ENCODE measurements at regions not wholly inside any gene's neighbourhood (a gene's known extent, or its start where the extent isn't known, plus 50 kb on each side); places are given as distances from the start of the nearest gene placed in this dataset.

DNA sequence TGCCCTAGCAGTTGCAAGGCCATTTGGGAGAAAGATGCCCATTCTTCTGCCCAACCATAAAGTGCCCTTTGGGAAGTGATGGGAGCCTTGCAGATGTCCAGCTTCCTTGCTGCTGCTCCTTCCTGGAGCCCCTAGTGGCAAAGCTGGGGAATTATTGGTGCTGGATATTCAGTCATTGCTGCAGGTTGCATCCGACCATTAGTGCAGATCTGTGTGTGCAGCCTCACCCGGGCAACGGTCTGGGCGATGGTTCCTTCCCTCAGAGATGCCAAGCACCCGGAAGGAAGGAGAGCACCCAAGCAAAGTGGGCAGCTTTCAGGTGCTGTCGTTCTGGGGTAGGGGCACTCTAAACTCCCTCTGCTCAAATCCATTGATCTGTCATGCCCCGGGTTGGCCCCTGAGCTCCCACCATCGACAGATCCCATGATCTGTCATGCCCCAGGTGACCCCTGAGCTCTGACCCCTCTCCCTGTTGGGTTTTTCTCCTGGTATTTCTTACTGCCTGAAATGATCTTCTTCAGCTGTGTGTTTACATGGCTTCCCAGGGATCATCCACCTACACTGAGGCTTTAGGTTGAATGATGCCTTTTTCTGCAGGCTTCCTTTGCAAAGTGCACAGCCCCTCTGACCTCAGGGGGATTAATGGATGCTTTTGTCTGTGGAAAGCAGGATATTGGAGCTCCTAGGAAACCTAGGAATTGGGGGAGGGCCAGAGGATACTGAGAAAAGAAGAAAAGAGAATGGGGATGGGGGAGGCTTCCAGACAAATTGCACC lies 467.5 kb downstream of the PTPRU start:
- H3K4me1 ChIP-seq = peaks cover 8% of the 10 kb centered on the region
- TF ChIP-seq, protein P1, sequence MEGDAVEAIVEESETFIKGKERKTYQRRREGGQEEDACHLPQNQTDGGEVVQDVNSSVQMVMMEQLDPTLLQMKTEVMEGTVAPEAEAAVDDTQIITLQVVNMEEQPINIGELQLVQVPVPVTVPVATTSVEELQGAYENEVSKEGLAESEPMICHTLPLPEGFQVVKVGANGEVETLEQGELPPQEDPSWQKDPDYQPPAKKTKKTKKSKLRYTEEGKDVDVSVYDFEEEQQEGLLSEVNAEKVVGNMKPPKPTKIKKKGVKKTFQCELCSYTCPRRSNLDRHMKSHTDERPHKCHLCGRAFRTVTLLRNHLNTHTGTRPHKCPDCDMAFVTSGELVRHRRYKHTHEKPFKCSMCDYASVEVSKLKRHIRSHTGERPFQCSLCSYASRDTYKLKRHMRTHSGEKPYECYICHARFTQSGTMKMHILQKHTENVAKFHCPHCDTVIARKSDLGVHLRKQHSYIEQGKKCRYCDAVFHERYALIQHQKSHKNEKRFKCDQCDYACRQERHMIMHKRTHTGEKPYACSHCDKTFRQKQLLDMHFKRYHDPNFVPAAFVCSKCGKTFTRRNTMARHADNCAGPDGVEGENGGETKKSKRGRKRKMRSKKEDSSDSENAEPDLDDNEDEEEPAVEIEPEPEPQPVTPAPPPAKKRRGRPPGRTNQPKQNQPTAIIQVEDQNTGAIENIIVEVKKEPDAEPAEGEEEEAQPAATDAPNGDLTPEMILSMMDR (IDR thresholded peaks at IDR 0.05; ENCODE audit: low read depth, low read length) = peak; percentile 75
- no peaks in the 10 kb centered on the region for H3K9me3 ChIP-seq
- no peaks in the 10 kb centered on the region for H3K36me3 ChIP-seq
- no peaks in the 10 kb centered on the region for H3K27me3 ChIP-seq
- peak; percentile 40 for DNase-seq
- H3K4me3 ChIP-seq (ENCODE audit: low read depth, low read length) = no peak overlapping the region

DNA sequence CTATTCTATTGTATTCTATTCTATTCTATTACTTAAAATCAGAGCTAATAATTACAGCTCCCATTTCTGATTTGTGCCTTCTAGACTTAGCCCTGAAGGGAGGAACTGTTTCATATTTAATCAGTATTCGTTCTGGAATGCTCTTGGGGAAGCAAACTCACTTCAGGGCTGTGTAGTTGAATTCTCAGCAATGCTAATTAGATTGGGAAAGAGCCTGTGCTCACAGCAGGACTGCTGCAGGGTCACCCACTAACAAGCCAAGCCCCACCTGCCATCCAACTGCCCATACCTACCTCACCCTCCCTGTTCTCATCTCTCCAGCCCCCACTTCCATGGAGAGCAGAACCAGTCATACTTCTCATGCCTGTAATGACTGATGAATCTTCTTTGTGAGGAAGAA lies 464.2 kb downstream of the PTPRU start:
- H3K27me3 ChIP-seq = no peaks in the 10 kb centered on the region
- H3K9me3 ChIP-seq = no peaks in the 10 kb centered on the region
- H3K4me1 ChIP-seq = no peaks in the 10 kb centered on the region
- no peak for DNase-seq
- no peaks in the 10 kb centered on the region for H3K36me3 ChIP-seq
- TF ChIP-seq, protein P1 (IDR thresholded peaks at IDR 0.05; ENCODE audit: low read depth, low read length) = no peak
- no peak overlapping the region for H3K4me3 ChIP-seq (ENCODE audit: low read depth, low read length)

DNA sequence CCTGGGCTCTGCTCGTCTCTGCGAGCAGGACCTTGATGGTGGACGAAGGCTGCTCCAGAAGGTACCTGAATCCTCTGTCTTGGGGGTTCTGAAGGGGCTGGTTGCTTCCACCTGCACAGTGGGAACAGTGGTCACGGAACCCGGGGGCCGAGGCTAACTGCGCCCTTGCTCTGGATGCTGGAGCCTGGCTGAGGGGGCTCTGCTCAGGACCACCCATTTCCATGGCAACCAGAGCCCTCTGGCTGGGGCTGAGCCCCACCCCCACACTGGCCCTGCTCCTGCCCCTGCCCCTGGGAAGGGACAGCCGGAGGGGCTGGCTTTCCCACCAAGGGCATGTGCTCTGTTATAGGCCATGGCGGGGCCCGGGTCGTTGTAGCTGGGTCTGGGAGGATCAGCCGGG lies 462.3 kb downstream of the PTPRU start:
- Histone ChIP-seq H3K4me1 (no peaks in the 10 kb centered on the region), H3K36me3 (no peaks in the 10 kb centered on the region), H3K4me3 (ENCODE audit: low read depth, low read length) (no peak overlapping the region), H3K9me3 (no peaks in the 10 kb centered on the region), H3K27me3 (no peaks in the 10 kb centered on the region)
- TF ChIP-seq, protein P1 (IDR thresholded peaks at IDR 0.05; ENCODE audit: low read depth, low read length) = no peak
- DNase-seq = no peak

DNA sequence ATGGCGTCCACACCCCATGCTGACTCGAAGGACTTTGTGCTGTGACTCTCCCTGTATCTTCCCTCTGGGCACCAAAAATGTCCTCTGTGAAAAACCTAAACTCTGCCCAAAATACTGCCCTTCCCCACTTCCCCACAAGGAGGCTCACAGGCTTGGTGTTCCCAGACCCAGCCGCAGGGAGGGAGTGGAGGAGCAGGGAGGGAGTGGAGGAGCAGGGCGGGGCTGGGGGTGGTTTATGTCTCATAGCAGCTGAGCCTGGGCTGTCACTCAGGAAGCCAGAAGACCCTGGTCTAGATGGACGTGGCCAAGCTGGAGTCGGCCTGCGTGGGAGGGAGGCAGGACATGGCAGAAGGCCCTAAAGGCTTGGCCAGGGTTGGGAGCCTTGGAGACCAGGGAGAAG lies 461.7 kb downstream of the PTPRU start:
- Histone ChIP-seq H3K4me3 (ENCODE audit: low read depth, low read length) (no peak overlapping the region), H3K9me3 (no peaks in the 10 kb centered on the region), H3K4me1 (no peaks in the 10 kb centered on the region), H3K27me3 (no peaks in the 10 kb centered on the region), H3K36me3 (no peaks in the 10 kb centered on the region)
- DNase-seq = peak; percentile 65
- TF ChIP-seq, protein P1 (IDR thresholded peaks at IDR 0.05; ENCODE audit: low read depth, low read length) = peak; percentile 58

DNA sequence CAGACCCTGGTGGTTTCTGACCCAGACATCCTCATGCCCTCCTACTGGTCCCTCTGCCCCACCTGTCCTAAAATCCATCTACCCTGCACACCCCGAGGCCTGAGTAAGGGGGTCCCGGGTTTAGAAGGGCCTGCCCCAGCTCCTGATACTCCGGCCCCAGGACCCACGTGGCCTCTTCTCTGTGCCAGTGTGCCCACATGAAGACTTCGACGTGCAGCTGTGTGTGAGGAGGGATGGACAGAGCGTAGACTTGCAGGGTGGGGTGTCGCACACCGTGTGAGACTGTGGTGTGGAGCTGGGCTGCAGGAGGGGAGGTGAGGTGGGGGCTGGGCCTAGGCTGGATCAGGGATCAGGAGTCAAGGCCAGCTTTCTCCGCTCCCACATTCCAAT lies 461.1 kb downstream of the PTPRU start:
- no peak for DNase-seq
- no peak overlapping the region for H3K4me3 ChIP-seq (ENCODE audit: low read depth, low read length)
- H3K9me3 ChIP-seq = no peaks in the 10 kb centered on the region
- no peaks in the 10 kb centered on the region for H3K4me1 ChIP-seq
- H3K36me3 ChIP-seq = no peaks in the 10 kb centered on the region
- TF ChIP-seq, protein P1 (IDR thresholded peaks at IDR 0.05; ENCODE audit: low read depth, low read length) = no peak
- no peaks in the 10 kb centered on the region for H3K27me3 ChIP-seq

DNA sequence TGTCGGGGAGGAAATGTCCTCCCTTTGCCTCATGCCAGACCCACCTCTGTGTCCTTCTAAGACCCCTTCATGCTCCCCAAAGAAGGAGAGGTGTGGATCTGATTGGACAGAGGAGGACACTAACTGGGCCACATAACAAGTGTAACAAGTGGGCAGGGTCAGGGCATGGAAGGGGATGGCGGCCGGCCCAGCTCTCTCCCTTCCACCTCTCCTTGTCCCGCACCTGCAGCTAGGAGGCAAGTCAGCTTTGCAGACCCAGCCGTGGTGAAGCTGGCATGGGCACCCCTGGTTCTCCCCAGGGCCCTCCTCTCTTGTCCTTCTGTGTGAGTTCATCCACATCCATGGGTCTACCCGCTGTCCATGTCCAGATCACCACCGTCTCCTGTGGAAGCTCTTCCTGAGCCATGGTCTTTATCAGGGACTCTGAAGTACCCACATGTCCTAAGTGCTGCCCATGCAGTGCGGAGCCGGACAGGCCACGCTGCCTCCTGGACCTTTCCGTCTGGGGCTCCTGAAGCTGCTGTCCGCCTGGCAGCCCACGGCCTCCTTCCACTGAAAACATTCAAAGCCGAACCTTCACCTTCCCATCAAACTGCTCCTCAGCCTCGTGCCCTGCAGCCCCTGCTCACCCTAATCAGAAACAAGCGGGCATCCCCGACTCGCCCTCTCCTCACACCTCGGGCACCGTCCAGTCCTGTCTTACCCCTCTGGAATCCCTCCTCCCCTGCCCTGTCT lies 460.5 kb downstream of the PTPRU start:
- Histone ChIP-seq H3K4me3 (ENCODE audit: low read depth, low read length) (no peak overlapping the region), H3K4me1 (no peaks in the 10 kb centered on the region), H3K27me3 (no peaks in the 10 kb centered on the region), H3K36me3 (no peaks in the 10 kb centered on the region), H3K9me3 (no peaks in the 10 kb centered on the region)
- TF ChIP-seq, protein P1 (IDR thresholded peaks at IDR 0.05; ENCODE audit: low read depth, low read length) = no peak
- DNase-seq = no peak
